SK-N-SH treated with all-trans-retinoic acid at 6 μM for 48 hours (cell line): ENCODE measurements at regions not wholly inside any gene's neighbourhood (a gene's known extent, or its start where the extent isn't known, plus 50 kb on each side); places are given as distances from the start of the nearest gene placed in this dataset.

Source experiments
- TCF4 ChIP-seq: fragments of 250-450 bp; sonication (Bioruptor Pico); IDR thresholded peaks from 2 replicates; pipeline ENCODE4 v1.8.0; 2021; ENCODE audit warnings: mild to moderate bottlenecking, moderate library complexity, borderline replicate concordance
- TF ChIP-seq, protein P1 (sequence below): fragments of 250-450 bp; sonication (Bioruptor Pico); IDR thresholded peaks from 2 replicates; pipeline ENCODE4 v1.8.0; 2020; ENCODE audit warnings: mild to moderate bottlenecking, moderate library complexity, borderline replicate concordance

DNA sequence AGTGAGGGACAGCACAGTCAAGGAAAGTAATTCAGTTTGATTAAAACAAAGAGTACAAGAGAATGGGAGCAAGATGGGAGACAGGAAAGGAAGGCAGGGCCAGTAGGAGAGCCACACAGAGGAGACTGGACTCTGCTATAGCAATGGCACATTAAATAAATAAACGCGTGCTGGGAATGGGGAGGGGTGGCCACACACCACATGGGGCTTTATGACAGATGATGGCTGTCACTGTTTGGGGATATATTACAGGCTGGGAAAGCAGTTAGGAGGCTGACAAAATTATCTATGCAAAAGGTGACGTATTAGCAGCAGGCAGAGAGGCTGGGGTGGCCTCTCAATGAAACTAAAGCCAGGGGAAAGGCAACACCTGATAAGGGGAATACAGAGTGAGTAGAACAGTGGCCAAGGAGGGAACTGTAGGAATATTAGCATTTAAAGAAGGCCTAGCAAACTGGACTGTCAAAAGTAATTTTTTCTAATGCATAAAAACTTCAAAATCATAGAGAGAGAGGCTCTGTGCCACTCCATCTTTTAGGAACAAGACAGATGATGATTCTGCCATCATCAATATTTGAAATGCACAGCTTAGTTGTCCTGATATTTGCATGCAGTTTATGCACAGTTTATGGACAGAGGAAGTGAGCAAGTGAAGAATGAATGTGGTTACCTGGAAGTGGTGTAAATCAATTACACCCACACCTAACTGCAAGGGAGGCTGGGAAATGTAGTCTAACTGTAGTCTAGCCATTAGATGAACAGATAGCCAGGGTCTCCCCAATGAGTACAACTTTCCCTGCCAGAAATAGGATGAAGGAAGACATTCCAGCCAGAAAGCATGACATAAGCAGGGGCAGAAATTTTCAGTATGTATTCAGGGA, 346.5 kb downstream of the FOXO1 start:
- TF ChIP-seq, protein P1, sequence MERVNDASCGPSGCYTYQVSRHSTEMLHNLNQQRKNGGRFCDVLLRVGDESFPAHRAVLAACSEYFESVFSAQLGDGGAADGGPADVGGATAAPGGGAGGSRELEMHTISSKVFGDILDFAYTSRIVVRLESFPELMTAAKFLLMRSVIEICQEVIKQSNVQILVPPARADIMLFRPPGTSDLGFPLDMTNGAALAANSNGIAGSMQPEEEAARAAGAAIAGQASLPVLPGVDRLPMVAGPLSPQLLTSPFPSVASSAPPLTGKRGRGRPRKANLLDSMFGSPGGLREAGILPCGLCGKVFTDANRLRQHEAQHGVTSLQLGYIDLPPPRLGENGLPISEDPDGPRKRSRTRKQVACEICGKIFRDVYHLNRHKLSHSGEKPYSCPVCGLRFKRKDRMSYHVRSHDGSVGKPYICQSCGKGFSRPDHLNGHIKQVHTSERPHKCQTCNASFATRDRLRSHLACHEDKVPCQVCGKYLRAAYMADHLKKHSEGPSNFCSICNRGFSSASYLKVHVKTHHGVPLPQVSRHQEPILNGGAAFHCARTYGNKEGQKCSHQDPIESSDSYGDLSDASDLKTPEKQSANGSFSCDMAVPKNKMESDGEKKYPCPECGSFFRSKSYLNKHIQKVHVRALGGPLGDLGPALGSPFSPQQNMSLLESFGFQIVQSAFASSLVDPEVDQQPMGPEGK (CRISPR knock-in tag) = no peak
- TF ChIP-seq TCF4 (CRISPR knock-in tag) = no peak
